HFFc6 (cell line): ENCODE measurements at regions not wholly inside any gene's neighbourhood (a gene's known extent, or its start where the extent isn't known, plus 50 kb on each side); places are given as distances from the start of the nearest gene placed in this dataset.

Experiments
- DNase-seq: peaks from one replicate; pipeline ENCODE4 v3.0.0-alpha.2; 2018
- H3K27ac Mint-ChIP-seq: 2 replicates; pipeline ENCODE4 v1.8.0; 2020; ENCODE audit warnings: mild to moderate bottlenecking, mixed read lengths
- H3K27me3 Mint-ChIP-seq: 2 replicates; pipeline ENCODE4 v1.8.0; 2021; ENCODE audit warnings: mild to moderate bottlenecking, moderate library complexity, mixed read lengths; ENCODE audit not compliant: insufficient read depth
- H3K36me3 Mint-ChIP-seq: 2 replicates; pipeline ENCODE4 v1.8.0; 2021; ENCODE audit warnings: low read depth, mixed read lengths
- H3K4me1 Mint-ChIP-seq: 2 replicates; pipeline ENCODE4 v1.8.0; 2020; ENCODE audit warnings: low read depth, mixed read lengths
- H3K4me3 Mint-ChIP-seq: 2 replicates; pipeline ENCODE4 v1.8.0; 2020; ENCODE audit warnings: mild to moderate bottlenecking, moderate library complexity, mixed read lengths
- H3K9me3 Mint-ChIP-seq: 2 replicates; pipeline ENCODE4 v1.8.0; 2020; ENCODE audit warnings: mild to moderate bottlenecking, mixed read lengths
- TF ChIP-seq, protein P1 (sequence below): fragments of 200-600 bp; sonication (generic); IDR thresholded peaks from 2 replicates; pipeline ENCODE4 v1.5.0; 2021; ENCODE audit warnings: antibody characterized with exemption, mild to moderate bottlenecking

DNA sequence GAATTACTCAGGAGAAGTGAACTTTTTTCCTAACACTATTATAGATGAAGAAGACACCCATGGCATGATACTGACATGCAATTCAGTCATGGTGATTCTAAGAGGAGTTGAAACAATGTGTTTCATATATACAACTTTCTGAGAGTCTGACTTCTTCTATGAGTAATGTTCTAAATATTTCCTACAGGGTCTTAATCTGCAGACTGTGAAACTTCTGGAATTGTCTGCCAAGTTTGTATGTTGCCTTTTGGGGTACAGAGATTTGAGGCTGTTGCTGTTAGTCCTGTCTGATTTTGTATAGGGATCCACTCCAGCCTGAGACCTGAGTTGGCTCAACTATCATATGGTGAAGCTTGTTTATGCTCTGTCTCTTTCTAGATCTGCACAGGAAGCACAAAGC is 160.6 kb upstream of the GATB start:
- Mint-ChIP-seq H3K27me3 (peaks cover 2% of the 10 kb centered on the region), H3K36me3 (peaks cover 15% of the 10 kb centered on the region), H3K4me3 (peak overlapping the region; percentile 65), H3K9me3 (peaks cover 8% of the 10 kb centered on the region), H3K27ac (peak overlapping the region; percentile 94), H3K4me1 (peaks cover 65% of the 10 kb centered on the region)
- peak; percentile 62 for DNase-seq
- TF ChIP-seq, protein P1, sequence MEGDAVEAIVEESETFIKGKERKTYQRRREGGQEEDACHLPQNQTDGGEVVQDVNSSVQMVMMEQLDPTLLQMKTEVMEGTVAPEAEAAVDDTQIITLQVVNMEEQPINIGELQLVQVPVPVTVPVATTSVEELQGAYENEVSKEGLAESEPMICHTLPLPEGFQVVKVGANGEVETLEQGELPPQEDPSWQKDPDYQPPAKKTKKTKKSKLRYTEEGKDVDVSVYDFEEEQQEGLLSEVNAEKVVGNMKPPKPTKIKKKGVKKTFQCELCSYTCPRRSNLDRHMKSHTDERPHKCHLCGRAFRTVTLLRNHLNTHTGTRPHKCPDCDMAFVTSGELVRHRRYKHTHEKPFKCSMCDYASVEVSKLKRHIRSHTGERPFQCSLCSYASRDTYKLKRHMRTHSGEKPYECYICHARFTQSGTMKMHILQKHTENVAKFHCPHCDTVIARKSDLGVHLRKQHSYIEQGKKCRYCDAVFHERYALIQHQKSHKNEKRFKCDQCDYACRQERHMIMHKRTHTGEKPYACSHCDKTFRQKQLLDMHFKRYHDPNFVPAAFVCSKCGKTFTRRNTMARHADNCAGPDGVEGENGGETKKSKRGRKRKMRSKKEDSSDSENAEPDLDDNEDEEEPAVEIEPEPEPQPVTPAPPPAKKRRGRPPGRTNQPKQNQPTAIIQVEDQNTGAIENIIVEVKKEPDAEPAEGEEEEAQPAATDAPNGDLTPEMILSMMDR: no peak

DNA sequence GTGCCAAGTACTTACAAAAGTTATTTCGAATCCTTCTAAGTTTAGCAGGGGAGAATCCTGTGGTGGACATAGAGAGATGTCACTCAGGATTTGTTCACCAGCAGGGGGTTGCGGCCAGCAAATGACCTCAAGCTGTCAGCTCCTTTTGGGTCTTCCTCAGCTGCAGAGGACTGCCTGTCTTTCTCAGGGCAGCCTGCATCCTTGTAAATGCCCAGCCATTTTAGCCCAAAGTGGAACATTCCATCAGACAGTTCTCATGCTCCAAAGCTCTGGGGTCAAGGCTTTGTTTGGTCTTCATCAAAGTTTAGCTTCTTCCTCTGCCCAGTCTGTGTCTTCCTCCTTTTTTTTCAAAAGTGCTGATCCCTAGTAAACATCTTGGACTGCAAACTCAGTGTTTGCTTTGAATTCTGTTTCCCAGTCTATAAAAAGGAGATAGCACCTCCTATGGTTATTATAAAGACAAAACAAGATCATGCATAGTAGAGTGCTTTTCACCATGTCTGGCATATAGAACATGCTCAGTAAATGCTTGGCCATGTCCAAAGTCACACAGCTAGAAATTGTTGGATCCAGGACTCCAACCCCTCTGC is 156.4 kb upstream of the GATB start:
- TF ChIP-seq, protein P1: peak; percentile 26
- Mint-ChIP-seq H3K4me1 (peaks cover 30% of the 10 kb centered on the region), H3K4me3 (no peak overlapping the region), H3K27me3 (peaks cover 4% of the 10 kb centered on the region), H3K9me3 (peaks cover 4% of the 10 kb centered on the region), H3K27ac (no peak overlapping the region), H3K36me3 (peaks cover 5% of the 10 kb centered on the region)
- DNase-seq: peak; percentile 36

DNA sequence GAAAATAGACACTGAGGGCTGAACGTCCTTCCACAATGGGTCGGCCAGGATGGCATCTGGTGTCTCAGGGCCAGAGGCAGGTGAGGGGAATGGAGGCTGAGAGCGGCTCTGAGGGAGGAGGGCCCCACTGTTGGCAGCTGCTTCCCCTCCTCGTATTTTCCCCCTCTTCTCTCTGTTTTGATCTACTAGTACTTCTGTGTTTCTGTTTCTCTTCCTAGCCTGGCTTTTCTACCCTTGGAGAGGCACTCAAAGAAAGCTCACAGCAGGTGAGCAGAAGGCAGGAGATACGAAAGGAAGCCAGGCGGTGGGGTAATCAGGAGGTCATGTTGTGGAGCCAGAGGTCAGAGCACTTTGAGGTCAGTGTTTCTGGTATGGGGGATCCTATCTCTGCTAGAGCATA is 151.8 kb upstream of the GATB start:
- TF ChIP-seq, protein P1: no peak
- Mint-ChIP-seq H3K27me3 (peaks cover 2% of the 10 kb centered on the region), H3K36me3 (no peaks in the 10 kb centered on the region), H3K27ac (no peak overlapping the region), H3K4me1 (peaks cover 16% of the 10 kb centered on the region), H3K4me3 (no peak overlapping the region), H3K9me3 (no peaks in the 10 kb centered on the region)
- DNase-seq: no peak

DNA sequence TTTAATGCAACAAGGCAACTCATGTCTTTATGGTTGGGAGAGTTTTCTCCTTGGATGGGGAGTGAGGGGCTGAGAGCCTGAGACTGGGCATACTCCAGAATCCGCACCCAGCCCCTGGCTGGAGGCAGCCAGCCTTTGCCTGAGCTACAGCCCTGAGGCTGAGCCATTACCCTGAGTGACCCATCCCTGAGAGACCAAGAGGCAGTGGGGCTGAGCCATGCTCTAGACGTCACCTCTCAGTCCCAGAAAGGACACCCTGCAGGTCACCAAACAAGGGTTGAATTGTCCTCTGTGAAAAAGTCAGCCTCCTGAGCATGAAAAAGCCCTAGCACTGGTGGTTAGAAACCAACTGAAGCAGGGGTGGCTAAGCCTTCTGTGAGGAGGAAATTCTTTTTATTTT is 151.2 kb upstream of the GATB start:
- TF ChIP-seq, protein P1: no peak
- no peak for DNase-seq
- H3K4me3 Mint-ChIP-seq: no peak overlapping the region
- no peak overlapping the region for H3K27ac Mint-ChIP-seq
- no peaks in the 10 kb centered on the region for H3K9me3 Mint-ChIP-seq
- H3K4me1 Mint-ChIP-seq: peaks cover 13% of the 10 kb centered on the region
- no peaks in the 10 kb centered on the region for H3K36me3 Mint-ChIP-seq
- H3K27me3 Mint-ChIP-seq: peaks cover 2% of the 10 kb centered on the region

DNA sequence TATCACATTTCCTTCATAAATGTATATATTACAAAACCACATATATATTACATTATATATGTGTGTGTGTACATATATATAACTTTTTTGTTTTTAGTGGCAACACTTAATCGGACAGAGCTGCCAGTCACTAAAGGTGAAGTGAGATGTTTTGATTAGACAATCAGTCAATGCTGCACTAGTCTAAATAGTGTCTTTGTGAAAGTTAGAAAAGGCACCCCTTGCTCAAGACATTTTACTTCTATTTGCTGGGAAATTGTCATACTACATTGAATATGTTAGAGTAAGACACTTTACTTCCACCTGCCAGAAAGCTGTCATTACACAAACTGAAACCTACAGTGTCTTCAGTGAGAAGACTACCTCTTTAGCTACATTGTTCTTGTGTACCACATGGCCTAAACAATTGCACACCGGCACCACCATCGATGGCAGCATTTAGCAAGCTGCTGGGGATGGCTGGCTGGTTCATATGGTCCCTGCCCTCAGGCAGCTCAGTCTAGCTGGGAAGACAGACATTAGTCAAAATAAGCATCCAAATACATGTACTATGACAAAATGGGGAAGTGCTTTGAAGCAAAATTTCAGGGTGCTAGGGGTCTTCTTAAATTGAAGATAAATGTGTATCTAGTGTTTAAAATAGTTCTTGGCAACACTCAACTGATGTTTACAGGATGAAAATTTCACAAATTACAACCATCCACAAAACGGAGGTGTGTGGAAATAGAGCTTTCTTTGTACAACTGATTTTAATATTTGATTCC is 148.1 kb upstream of the GATB start:
- H3K9me3 Mint-ChIP-seq: no peaks in the 10 kb centered on the region
- H3K4me1 Mint-ChIP-seq: peaks cover 18% of the 10 kb centered on the region
- no peak overlapping the region for H3K27ac Mint-ChIP-seq
- DNase-seq: no peak
- no peak overlapping the region for H3K4me3 Mint-ChIP-seq
- TF ChIP-seq, protein P1: no peak
- H3K36me3 Mint-ChIP-seq: peaks cover 11% of the 10 kb centered on the region; the same call in 1 of the 2 replicates
- peaks cover 5% of the 10 kb centered on the region for H3K27me3 Mint-ChIP-seq
